ENCODE measurements at regions not wholly inside any gene's neighbourhood (a gene's known extent, or its start where the extent isn't known, plus 50 kb on each side); places are given as distances from the start of the nearest gene placed in this dataset.

- TF ChIP-seq CTCF (IDR thresholded peaks at IDR 0.05; ENCODE audit: low read depth, low read length), result no peak
- H3K4me3 ChIP-seq (ENCODE audit: low read depth, low read length), result no peak overlapping the region
Observed at GRCh38 chr15:46232471-46232870, 597.6 kb downstream of the SQOR start.

GRCh38 chr15:46242935-46243334 is 608.1 kb downstream of the SQOR start:
- no peak overlapping the region for H3K4me3 ChIP-seq (ENCODE audit: low read depth, low read length)
- no peak for TF ChIP-seq CTCF (IDR thresholded peaks at IDR 0.05; ENCODE audit: low read depth, low read length)

- TF ChIP-seq CTCF (IDR thresholded peaks at IDR 0.05; ENCODE audit: low read depth, low read length), result no peak
- H3K4me3 ChIP-seq (ENCODE audit: low read depth, low read length), result no peak overlapping the region
Observed at GRCh38 chr15:46251903-46252302, 617.1 kb downstream of the SQOR start.

- H3K4me3 ChIP-seq (ENCODE audit: low read depth, low read length), result no peak overlapping the region
- TF ChIP-seq CTCF (IDR thresholded peaks at IDR 0.05; ENCODE audit: low read depth, low read length), result no peak
Observed at GRCh38 chr15:46258056-46258455, 623.2 kb downstream of the SQOR start.

GRCh38 chr15:46260937-46261336 is 626.1 kb downstream of the SQOR start:
- no peak for TF ChIP-seq CTCF (IDR thresholded peaks at IDR 0.05; ENCODE audit: low read depth, low read length)

GRCh38 chr15:46265664-46266347 is 631.0 kb downstream of the SQOR start:
- TF ChIP-seq CTCF (IDR thresholded peaks at IDR 0.05; ENCODE audit: low read depth, low read length), result no peak

More at GRCh38 chr15:46260937-46261336, 626.1 kb downstream of the SQOR start:
- no peak overlapping the region for H3K4me3 ChIP-seq (ENCODE audit: low read depth, low read length)

GRCh38 chr15:46266661-46267060 is 631.8 kb downstream of the SQOR start:
- no peak for TF ChIP-seq CTCF (IDR thresholded peaks at IDR 0.05; ENCODE audit: low read depth, low read length)
- H3K4me3 ChIP-seq (ENCODE audit: low read depth, low read length), result no peak overlapping the region

More at GRCh38 chr15:46265664-46266347, 631.0 kb downstream of the SQOR start:
- no peak overlapping the region for H3K4me3 ChIP-seq (ENCODE audit: low read depth, low read length)

All from WI38 (cell line).